ENCODE measurements at regions not wholly inside any gene's neighbourhood (a gene's known extent, or its start where the extent isn't known, plus 50 kb on each side); places are given as distances from the start of the nearest gene placed in this dataset.
"Not testable (repeated sequence)": the region's sequence is repeated elsewhere in the genome, so short reads cannot be mapped to it uniquely, and the experiment has no call there.

GRCh38 chr11:70886676-70887541, 365.5 kb downstream of the SHANK2 start:
- DNase-seq (ENCODE audit: low read depth, low spot score) = no peak

DNA sequence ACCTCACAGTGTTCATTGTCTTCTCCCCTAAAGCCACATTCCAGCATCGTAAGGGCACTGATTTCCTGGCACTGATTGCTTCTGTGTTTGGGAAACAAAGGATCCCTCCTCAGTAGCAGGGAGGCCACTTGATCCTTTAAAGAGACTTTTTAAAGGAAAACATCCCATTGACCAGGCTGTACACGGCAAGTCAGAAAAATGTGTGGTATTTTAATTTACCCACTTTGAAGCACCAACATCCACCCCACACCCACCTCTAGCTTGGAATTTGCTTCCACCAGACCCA, 364.9 kb downstream of the SHANK2 start:
- DNase-seq (ENCODE audit: low read depth, low spot score) = no peak

DNA sequence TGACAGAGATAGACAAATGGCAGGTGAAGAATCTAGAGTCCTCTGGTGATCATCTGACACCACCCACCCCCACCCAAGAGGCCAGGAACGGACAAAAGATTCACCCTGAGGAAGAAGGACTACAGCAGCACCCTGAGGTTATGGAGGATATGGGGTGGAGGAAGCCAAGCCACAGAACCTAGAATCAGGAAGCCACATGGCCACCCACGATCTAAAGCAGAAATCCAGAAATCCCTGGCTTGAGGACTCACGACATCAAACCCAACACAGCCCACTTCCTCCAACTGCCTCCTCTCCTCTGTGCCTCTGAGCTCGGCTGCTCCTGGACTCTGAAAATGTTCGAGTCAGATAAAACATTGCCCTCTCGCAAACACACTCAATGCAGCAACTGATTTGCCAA, 364.3 kb downstream of the SHANK2 start:
- no peak for DNase-seq (ENCODE audit: low read depth, low spot score)

DNA sequence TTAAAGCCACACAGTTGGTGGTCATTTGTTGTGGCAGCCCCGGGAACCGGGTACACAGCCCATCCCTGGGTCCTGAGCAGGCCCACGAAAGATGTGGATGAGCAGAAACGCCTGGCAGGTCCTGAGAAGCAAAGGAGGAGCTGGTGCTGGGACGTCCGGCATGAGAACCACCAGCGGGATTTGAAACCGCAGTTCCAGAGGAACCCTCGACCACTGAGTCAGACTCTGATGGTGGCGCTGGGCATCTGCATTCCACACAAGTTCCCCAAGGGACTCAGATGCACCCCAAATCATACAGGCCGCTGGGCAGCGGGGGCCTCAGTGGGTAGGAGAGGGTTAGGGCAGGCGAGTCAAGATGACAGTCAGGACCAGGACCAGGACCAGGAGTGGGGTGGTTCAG, 363.0 kb downstream of the SHANK2 start:
- DNase-seq (ENCODE audit: low read depth, low spot score) = no peak

- no peak for DNase-seq (ENCODE audit: low read depth, low spot score)
These were observed 360.5 kb downstream of the SHANK2 start for GRCh38 chr11:70891844-70892380.

DNA sequence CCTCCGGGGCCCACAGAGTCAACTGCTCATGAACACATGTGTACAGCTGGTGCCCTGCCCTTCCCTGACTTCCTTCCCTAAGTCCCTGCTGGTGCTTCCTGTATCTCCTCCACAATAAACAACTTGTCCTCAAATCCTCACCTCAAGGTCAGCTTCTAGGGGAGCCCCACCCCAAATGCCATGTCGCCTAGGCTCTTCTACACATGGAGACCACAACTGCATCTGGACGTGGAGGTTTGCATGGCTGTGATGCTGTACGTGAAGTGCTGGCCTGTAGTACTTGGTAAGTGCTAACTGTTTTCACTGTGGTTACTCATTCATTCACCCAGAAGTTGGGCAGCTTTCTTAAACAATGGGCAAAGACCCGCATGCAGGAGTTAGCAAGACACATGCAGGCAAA, 359.5 kb downstream of the SHANK2 start:
- no peak for DNase-seq (ENCODE audit: low read depth, low spot score)

DNA sequence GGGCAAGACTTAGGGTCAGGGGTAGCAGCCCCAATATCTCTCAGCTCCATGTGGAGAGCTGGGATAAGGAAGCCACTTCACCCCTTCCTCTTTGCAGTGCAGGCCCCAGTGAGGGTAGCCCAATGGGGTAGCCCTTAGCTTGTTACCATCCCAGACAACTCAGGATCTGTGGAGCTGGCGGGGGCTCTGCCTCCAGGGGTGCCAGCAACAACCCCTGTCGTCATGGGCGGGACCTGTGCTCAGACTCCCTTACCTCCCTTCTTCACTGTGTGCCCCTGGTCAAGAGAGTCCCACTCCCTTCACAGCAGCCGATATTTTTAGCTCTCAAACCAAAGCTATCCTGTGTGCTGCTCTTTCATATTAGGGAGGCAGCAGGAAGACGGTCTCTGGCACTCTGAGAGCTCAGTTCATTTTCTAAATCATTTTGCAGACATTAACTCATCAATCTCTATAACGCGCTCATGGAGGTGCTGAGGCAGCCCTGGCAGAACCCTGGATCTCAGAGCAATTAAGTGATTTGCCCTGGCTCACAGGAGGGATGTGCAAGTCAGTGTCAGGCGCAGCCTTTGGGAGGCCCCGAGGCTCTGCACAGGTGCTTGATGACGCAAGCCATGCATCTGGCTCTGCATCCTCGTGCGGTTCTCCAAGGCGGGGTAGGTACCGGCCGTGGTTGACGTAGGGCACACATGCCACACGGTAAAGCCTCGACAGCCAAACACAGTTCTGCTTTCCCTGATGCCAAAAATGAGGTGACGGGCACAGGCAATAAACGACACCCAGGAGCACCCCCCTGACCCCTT, 357.6 kb downstream of the SHANK2 start:
- DNase-seq (ENCODE audit: low read depth, low spot score) = no peak

- no peak for DNase-seq (ENCODE audit: low read depth, low spot score)
These were observed 357.1 kb downstream of the SHANK2 start for GRCh38 chr11:70895366-70895670.

DNA sequence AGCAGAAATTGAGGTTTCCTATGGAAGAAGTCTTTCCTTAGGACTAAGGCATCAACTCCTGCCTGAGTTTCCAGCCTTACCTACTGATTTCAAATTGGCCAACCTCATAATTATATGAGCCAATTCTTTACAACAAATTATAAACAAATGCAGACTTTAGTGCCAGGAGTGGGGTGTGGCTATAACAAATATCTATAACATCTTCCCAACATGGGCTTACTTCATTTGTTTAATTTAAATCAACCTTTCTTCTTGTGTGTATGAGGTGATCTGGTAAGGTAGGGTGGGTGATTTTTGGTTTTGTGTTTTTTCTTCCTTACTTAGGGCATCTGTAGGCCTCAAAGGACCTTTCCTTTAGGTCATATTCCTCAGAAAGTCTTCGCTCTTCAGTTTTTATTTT, 354.9 kb downstream of the SHANK2 start:
- DNase-seq (ENCODE audit: low read depth, low spot score) = no peak

DNA sequence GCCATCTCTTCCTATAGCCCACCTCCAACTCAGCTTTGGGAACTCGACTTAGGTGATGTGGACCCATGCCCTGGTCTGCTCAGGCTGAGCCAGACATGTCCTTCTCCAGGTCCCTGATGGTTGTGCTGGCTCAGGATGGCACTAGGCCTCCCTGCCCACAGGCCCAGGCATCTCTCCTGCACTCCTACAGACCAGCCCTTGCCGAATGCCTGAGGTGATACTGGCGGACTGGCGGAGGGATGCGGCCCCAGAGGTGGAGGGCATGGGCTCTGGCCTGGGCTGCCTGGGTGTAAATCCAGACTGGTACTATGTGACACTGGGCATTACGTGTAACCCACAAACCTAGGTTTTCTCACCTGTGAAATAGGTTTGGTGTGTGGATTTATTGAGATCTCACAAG, 352.8 kb downstream of the SHANK2 start:
- no peak for DNase-seq (ENCODE audit: low read depth, low spot score)

GRCh38 chr11:70900540-70900939, 351.8 kb downstream of the SHANK2 start:
- DNase-seq (ENCODE audit: low read depth, low spot score) = no peak

DNA sequence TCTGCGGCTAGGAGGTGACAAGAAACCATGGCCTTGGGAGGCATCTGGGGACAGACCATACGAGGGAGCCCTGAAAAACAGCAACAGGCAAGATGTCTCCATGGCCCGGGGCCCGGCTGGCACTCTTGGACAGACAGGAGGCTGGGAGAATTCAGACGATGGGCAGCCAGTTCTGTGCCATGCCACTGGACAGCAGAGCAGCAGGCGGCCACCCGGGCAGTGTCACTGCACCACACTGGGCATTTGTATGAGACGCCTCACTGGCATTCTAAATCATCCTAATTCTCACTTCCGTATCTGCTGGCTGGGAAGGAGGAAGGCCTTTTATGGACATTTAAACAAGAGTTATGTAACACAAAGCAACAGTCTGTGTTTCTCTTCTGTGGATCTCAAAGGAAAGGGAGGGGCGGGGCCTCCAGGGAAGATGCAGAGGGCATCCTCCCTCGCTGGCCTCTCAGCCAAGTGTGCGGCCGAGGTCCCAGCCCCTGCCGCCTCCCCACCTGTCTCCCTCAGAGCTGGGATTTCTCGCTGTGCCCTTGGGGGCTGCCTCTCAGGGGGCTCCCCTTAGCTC, 350.3 kb downstream of the SHANK2 start:
- DNase-seq (ENCODE audit: low read depth, low spot score) = no peak

DNA sequence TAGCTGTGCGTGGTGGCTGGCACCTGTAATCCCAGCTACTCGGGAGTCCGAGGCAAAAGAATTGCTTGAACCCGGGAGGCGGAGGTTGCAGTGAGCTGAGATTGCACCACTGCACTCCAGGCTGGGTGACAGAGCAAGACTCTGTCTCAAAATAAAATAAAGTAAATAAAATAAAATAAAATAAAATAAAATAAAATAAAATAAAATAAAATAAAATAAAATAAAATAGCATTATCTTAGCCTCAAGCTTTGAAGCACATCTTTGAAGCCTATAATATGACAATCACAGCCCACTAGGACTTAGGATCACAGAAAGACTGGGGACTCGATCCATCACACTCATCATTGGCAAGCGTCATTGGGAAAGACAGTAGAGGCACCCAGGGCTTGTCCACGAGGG, 349.1 kb downstream of the SHANK2 start:
- not testable (repeated sequence) for DNase-seq (ENCODE audit: low read depth, low spot score)

DNA sequence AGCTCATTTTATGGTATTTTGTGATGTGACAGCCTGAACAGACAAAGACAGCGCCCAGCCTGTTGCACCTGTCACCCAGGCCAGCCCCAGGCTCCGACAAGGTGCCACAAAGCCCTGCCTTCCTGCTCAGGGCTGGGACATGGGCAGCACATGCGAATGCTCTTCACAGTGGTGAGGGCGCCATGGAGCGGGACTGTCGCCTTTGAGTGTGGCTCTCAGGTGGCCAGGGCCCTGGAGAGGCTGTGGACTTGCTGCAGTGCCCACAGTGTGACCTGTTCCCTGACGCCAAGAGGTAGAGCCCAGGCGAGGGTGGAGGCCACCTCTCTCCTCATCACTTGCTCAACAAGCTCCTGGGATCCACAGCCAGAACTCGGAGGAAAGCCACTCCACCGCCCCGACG, 346.3 kb downstream of the SHANK2 start:
- no peak for DNase-seq (ENCODE audit: low read depth, low spot score)

GRCh38 chr11:70908223-70908622, 344.2 kb downstream of the SHANK2 start:
- no peak for DNase-seq (ENCODE audit: low read depth, low spot score)

GRCh38 chr11:70910835-70911234, 341.5 kb downstream of the SHANK2 start:
- no peak for DNase-seq (ENCODE audit: low read depth, low spot score)

GRCh38 chr11:70912226-70912840, 340.0 kb downstream of the SHANK2 start:
- DNase-seq (ENCODE audit: low read depth, low spot score) = no peak

- no peak for DNase-seq (ENCODE audit: low read depth, low spot score)
These were observed 338.6 kb downstream of the SHANK2 start for GRCh38 chr11:70913715-70914231.

GRCh38 chr11:70914496-70914895, 337.9 kb downstream of the SHANK2 start:
- no peak for DNase-seq (ENCODE audit: low read depth, low spot score)

DNA sequence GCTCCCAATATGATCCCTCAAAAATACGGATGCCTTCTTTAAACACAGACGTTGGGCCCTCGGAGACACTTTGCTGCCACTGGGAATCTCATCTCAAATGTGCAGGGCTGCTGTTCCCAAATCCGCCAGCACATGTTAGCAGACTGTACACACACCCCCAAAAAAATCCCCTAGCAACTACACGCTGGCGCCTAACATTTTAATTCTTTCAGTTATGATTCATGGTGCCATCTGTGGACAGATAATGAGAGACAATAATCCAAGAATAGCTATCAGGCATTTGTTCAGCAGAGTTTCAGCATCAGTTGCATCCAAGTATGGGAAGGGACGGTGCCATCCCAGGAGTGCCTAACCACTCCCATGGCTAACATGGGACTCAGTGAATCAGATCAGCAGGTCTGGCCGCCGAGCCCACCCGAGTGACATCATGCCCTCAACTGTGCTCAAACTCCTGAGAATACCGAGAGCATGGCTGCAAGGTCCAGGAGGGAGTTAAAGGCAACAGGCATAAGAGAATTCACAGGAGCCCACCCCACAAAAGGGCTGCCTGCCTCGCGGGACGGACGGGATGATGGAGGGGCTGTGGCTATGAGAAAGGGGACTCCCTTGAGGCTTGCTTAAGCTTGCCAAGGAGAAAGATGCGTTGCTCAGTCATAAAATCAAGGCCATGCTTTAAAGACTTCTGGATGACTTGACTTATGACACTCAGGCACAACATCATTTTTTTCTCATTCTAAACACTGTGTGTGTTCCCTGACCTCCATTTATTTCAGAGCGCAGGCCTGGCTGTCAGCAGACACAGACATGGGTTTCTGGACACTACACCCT, 337.0 kb downstream of the SHANK2 start:
- DNase-seq (ENCODE audit: low read depth, low spot score) = no peak

DNA sequence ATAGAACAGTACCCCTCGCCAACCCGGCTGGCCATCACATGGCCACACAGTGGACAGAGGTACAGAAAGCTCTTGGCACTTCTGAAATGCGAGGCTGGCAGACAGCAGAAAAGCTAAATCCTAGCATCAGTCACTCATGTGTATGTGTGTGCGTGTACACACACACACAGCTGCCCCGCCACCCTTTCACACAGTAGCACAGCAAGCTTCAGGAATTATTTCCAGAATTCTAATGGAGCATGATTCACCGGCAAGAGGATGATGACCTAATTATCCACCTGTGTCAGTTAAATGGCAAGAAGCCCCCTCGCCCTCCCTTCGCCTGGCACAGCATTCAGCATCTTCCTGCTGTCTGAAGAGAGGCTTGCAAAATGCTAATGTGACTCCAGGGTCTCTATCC, 336.0 kb downstream of the SHANK2 start:
- DNase-seq (ENCODE audit: low read depth, low spot score) = no peak
